ENCODE measurements at regions not wholly inside any gene's neighbourhood (a gene's known extent, or its start where the extent isn't known, plus 50 kb on each side); places are given as distances from the start of the nearest gene placed in this dataset.
"Not testable (repeated sequence)": the region's sequence is repeated elsewhere in the genome, so short reads cannot be mapped to it uniquely, and the experiment has no call there.

DNA sequence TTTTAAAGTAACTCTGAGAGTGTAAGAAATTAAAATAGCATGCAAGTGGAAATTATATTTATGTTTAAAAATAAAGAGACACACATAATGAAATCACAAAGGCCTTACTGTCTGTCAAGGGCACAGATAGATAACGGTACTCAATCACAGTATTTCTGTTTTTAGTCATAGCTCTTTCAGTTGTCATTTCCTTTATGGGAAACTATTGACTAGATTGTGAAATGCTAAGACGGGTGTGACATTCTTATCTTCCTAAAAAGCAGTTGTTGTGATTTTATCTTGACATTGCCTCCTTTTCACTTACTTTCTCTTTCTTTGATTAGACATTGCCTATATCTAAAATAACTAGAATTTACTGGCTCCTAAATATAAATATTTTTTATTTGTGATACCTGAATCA lies 100.1 kb upstream of the PLSCR5 start:
- ATAC-seq (no peak), DNase-seq (no peak)
- POLR2A ChIA-PET = no interaction called here
- no peaks in the 10 kb centered on the region for H3K4me1 Mint-ChIP-seq
- no peaks in the 10 kb centered on the region for H3K36me3 Mint-ChIP-seq (ENCODE audit: low read depth)
- peaks cover 1% of the 10 kb centered on the region for H3K9me3 Mint-ChIP-seq (ENCODE audit: low read depth)
- H3K27me3 Mint-ChIP-seq = no peaks in the 10 kb centered on the region
- intact Hi-C loops (cut with DNase I, micrococcal nuclease) = no loop called here
- CTCF ChIA-PET = no interaction called here
- no peak overlapping the region for H3K4me3 Mint-ChIP-seq
- H3K27ac Mint-ChIP-seq = no peak overlapping the region

GRCh38 chr3:146702237-146702636 lies 97.1 kb upstream of the PLSCR5 start:
- H3K4me3 Mint-ChIP-seq = no peak overlapping the region
- H3K9me3 Mint-ChIP-seq (ENCODE audit: low read depth) = peaks cover 1% of the 10 kb centered on the region
- intact Hi-C loops (cut with DNase I, micrococcal nuclease) = no loop called here
- DNase-seq (no peak), ATAC-seq (no peak)
- no peaks in the 10 kb centered on the region for H3K27me3 Mint-ChIP-seq
- POLR2A ChIA-PET = no interaction called here
- no peak overlapping the region for H3K27ac Mint-ChIP-seq
- no peaks in the 10 kb centered on the region for H3K4me1 Mint-ChIP-seq
- no peaks in the 10 kb centered on the region for H3K36me3 Mint-ChIP-seq (ENCODE audit: low read depth)
- CTCF ChIA-PET = no interaction called here

DNA sequence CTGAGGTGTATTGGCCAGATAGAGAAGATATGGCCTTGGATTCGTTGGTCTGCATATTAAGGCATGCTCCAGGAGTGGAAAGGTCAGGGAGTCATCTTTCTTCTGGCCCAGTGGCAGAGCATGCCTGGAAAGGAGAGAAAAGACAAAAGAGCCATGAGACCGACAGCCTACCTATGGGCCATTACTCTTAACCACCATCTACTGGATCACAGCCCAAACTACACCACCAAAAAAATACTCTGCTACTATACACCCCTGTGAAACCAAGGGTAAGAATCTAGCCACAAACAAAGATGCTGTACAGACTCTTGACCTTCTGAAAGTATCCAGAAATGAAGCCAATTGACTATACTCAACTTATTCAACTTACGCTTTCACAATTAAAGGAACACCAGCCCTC lies 96.1 kb upstream of the PLSCR5 start:
- Mint-ChIP-seq H3K36me3 (ENCODE audit: low read depth) (no peaks in the 10 kb centered on the region), H3K27ac (no peak overlapping the region), H3K9me3 (ENCODE audit: low read depth) (no peaks in the 10 kb centered on the region), H3K27me3 (no peaks in the 10 kb centered on the region), H3K4me3 (no peak overlapping the region), H3K4me1 (no peaks in the 10 kb centered on the region)
- no peak for DNase-seq
- ChIA-PET CTCF (no interaction called here), POLR2A (no interaction called here)
- no peak for ATAC-seq
- intact Hi-C loops (cut with DNase I, micrococcal nuclease) = no loop called here

- H3K4me3 Mint-ChIP-seq; intact Hi-C loops (cut with DNase I, micrococcal nuclease); H3K36me3 Mint-ChIP-seq (ENCODE audit: low read depth); DNase-seq; POLR2A ChIA-PET; ATAC-seq; H3K27ac Mint-ChIP-seq; H3K27me3 Mint-ChIP-seq; H3K9me3 Mint-ChIP-seq (ENCODE audit: low read depth); CTCF ChIA-PET; H3K4me1 Mint-ChIP-seq: not testable (repeated sequence)
These were observed 94.9 kb upstream of the PLSCR5 start for GRCh38 chr3:146700025-146700424.

DNA sequence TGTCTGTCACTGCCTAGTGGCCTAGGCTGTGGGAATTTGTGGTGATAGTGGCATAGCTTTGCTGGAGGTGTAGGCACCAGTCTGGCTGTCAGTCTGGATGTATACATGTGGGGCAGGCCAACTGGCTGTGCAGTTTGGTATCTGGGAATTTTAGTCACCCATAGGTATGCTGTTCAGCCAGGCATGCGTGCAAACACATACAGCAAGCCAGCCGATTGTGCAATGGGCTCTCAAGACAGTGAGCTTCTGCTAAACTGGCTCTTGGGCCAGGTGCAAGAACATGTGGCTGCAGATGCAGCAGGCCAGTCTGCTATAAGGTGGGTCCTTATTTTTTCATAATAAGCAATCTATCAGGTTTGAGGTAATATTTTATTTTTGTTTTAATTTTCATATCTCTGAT lies 87.1 kb upstream of the PLSCR5 start:
- no peak for DNase-seq
- CTCF ChIA-PET = no interaction called here
- no peak overlapping the region for H3K4me3 Mint-ChIP-seq

DNA sequence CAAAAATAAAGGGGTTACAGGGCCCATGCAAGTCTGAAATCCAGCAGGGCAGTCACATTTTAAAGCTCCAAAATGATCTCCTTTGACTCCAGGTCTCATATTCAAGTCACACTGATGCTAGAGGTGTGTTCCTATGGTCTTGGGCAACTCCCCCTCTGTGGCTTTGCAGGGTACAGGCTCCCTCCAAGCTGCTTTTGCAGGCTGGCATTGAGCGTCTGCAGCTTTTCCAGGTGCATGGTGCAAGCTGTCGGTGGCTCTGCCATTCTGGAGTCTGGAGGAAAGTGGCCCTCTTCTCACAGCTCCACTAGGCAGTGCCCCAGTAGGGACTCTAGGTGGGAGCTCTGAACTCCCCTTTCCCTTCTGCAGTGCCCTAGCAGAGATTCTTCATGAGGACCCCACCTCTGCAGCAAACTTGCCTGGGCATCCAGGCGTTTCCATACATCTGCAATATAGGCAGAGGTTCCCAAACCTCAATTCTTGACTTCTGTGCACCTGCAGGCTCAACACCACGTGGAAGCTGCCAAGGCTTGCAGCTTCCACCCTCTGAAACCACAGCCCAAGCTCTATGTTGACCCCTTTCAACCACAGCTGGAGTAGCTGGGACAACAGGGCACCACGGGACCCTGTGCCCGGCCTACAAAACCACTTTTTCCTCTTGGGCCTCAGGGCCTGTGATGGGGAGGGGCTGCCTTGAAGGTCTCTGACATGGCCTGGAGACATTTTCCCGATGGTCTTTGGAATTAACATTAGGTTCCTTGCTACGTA lies 80.1 kb upstream of the PLSCR5 start:
- CTCF ChIA-PET = no interaction called here
- ATAC-seq (no peak), DNase-seq (no peak)
- Mint-ChIP-seq H3K27ac (no peak overlapping the region), H3K27me3 (no peaks in the 10 kb centered on the region), H3K36me3 (ENCODE audit: low read depth) (no peaks in the 10 kb centered on the region), H3K9me3 (ENCODE audit: low read depth) (peaks cover 2% of the 10 kb centered on the region), H3K4me1 (no peaks in the 10 kb centered on the region), H3K4me3 (no peak overlapping the region)
- POLR2A ChIA-PET = no interaction called here
- intact Hi-C loops (cut with DNase I, micrococcal nuclease) = no loop called here

More for the DNA sequence above, 87.1 kb upstream of the PLSCR5 start:
- Mint-ChIP-seq H3K4me1 (no peaks in the 10 kb centered on the region), H3K27me3 (no peaks in the 10 kb centered on the region), H3K9me3 (ENCODE audit: low read depth) (peaks cover 12% of the 10 kb centered on the region), H3K36me3 (ENCODE audit: low read depth) (no peaks in the 10 kb centered on the region), H3K27ac (no peak overlapping the region)
- intact Hi-C loops (cut with DNase I, micrococcal nuclease) = no loop called here
- POLR2A ChIA-PET = no interaction called here
- ATAC-seq = no peak

DNA sequence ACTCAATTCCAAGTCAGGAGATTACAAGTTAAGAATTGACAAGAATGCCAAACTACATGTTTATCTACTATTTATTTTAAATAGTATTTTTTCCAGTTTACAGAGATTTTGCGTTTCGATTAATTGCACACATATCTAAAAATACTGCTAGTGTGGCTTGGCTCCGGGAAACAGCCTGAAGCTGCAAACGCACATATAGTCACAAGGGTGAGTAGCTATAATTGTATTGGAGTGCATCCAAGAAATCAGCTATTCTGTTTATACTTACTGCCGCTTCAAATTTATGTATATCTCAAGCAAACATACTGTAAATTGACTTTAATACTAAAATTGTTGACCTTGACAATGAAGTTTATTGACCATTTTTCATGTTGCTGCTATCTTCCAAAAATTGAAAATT lies 77.0 kb upstream of the PLSCR5 start:
- Mint-ChIP-seq H3K27me3 (no peaks in the 10 kb centered on the region), H3K4me1 (no peaks in the 10 kb centered on the region), H3K36me3 (ENCODE audit: low read depth) (no peaks in the 10 kb centered on the region), H3K27ac (no peak overlapping the region), H3K4me3 (no peak overlapping the region), H3K9me3 (ENCODE audit: low read depth) (no peaks in the 10 kb centered on the region)
- POLR2A ChIA-PET = no interaction called here
- intact Hi-C loops (cut with DNase I, micrococcal nuclease) = no loop called here
- ATAC-seq (no peak), DNase-seq (no peak)
- CTCF ChIA-PET = no interaction called here

DNA sequence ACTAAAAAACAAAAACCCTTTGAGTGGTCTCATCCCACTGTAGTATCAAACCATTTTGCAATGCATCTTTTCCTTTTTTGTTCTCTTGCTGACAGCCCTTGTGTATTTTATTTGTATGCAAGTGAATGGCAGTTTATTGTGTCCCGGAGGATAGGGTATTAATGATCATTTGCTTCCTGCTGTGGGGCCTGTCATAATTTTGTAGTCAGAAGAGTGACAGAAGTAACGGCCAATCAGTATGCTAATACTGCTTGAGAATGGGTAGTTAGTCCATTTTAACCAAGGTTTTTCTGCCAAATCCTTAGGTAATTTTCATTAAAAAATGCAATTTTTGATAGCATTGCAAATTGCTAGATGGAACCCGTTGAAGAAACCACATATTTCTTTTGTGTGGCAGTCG lies 75.5 kb upstream of the PLSCR5 start:
- no peaks in the 10 kb centered on the region for H3K36me3 Mint-ChIP-seq (ENCODE audit: low read depth)
- CTCF ChIA-PET = no interaction called here
- H3K4me1 Mint-ChIP-seq = no peaks in the 10 kb centered on the region
- H3K27ac Mint-ChIP-seq = no peak overlapping the region
- ATAC-seq = no peak
- H3K27me3 Mint-ChIP-seq = no peaks in the 10 kb centered on the region
- no peak for DNase-seq
- no peaks in the 10 kb centered on the region for H3K9me3 Mint-ChIP-seq (ENCODE audit: low read depth)
- no peak overlapping the region for H3K4me3 Mint-ChIP-seq
- POLR2A ChIA-PET = no interaction called here
- intact Hi-C loops (cut with DNase I, micrococcal nuclease) = no loop called here

GRCh38 chr3:146679995-146680394 lies 74.8 kb upstream of the PLSCR5 start:
- Mint-ChIP-seq H3K4me3 (no peak overlapping the region), H3K9me3 (ENCODE audit: low read depth) (no peaks in the 10 kb centered on the region), H3K36me3 (ENCODE audit: low read depth) (no peaks in the 10 kb centered on the region), H3K27me3 (no peaks in the 10 kb centered on the region), H3K4me1 (no peaks in the 10 kb centered on the region), H3K27ac (no peak overlapping the region)
- no peak for ATAC-seq
- ChIA-PET CTCF (no interaction called here), POLR2A (no interaction called here)
- DNase-seq = no peak
- intact Hi-C loops (cut with DNase I, micrococcal nuclease) = no loop called here

DNA sequence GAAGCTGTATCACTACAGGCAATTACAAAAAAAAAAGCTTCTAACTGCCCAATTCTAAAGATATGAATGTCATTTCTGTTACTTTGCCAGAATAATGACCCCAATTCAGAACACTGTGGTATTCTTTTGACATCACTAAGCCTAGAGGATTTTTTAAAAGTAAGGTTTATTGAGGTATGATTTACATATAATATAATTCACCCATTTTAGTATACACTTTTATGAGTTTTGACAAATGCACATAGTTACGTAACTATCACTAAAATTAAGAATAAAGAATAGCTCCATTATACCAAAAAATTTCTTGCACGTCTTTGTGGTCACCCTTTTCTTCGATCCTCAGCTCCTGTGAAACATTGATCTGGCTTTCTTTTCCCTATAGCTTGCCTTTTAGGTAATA lies 74.0 kb upstream of the PLSCR5 start:
- ATAC-seq (no peak), DNase-seq (no peak)
- CTCF ChIA-PET = no interaction called here
- H3K27ac Mint-ChIP-seq = no peak overlapping the region
- H3K36me3 Mint-ChIP-seq (ENCODE audit: low read depth) = no peaks in the 10 kb centered on the region
- no peaks in the 10 kb centered on the region for H3K9me3 Mint-ChIP-seq (ENCODE audit: low read depth)
- H3K4me3 Mint-ChIP-seq = no peak overlapping the region
- H3K27me3 Mint-ChIP-seq = no peaks in the 10 kb centered on the region
- POLR2A ChIA-PET = no interaction called here
- H3K4me1 Mint-ChIP-seq = no peaks in the 10 kb centered on the region
- intact Hi-C loops (cut with DNase I, micrococcal nuclease) = no loop called here

- ATAC-seq (no peak), DNase-seq (no peak)
- intact Hi-C loops (cut with DNase I, micrococcal nuclease) = no loop called here
- Mint-ChIP-seq H3K27ac (no peak overlapping the region), H3K4me3 (no peak overlapping the region), H3K9me3 (ENCODE audit: low read depth) (no peaks in the 10 kb centered on the region), H3K36me3 (ENCODE audit: low read depth) (no peaks in the 10 kb centered on the region), H3K27me3 (no peaks in the 10 kb centered on the region), H3K4me1 (no peaks in the 10 kb centered on the region)
- CTCF ChIA-PET = no interaction called here
- POLR2A ChIA-PET = no interaction called here
These were observed 67.8 kb upstream of the PLSCR5 start for GRCh38 chr3:146672941-146673340.

DNA sequence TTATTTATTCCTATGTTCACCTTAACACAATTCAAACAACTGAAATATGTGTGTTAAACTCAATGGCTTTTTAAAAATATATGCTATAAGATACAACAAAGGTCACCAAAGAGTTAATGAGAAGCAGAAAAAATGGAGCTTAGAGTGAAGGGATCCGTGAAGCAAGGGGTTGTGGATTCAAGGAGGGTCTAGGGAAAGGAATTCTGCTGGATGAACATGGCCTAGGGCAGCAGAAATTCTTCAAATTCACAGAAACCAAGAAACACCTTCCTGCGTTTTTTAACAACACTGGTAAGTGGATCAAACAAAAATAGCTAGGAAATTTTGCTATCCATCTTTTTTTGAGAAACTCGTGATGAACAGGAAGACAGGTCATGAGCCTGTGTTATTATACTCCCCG lies 59.3 kb upstream of the PLSCR5 start:
- CTCF ChIA-PET = interaction anchor here (0.6 kb wide), 1 partner anchor 697 kb away, joined by 4 read pairs; no protein-coding TSS in a partner anchor
- Mint-ChIP-seq H3K4me1 (no peaks in the 10 kb centered on the region), H3K9me3 (ENCODE audit: low read depth) (no peaks in the 10 kb centered on the region), H3K27me3 (peaks cover 2% of the 10 kb centered on the region), H3K36me3 (ENCODE audit: low read depth) (no peaks in the 10 kb centered on the region), H3K27ac (no peak overlapping the region), H3K4me3 (no peak overlapping the region)
- ATAC-seq = no peak
- no peak for DNase-seq
- POLR2A ChIA-PET = no interaction called here
- intact Hi-C loops (cut with DNase I, micrococcal nuclease) = no loop called here

- Mint-ChIP-seq H3K4me3 (no peak overlapping the region), H3K27ac (no peak overlapping the region), H3K36me3 (ENCODE audit: low read depth) (no peaks in the 10 kb centered on the region), H3K27me3 (peaks cover 2% of the 10 kb centered on the region), H3K9me3 (ENCODE audit: low read depth) (peaks cover 2% of the 10 kb centered on the region), H3K4me1 (no peaks in the 10 kb centered on the region)
- DNase-seq (no peak), ATAC-seq (no peak)
- POLR2A ChIA-PET = no interaction called here
- intact Hi-C loops (cut with DNase I, micrococcal nuclease) = no loop called here
- CTCF ChIA-PET = no interaction called here
These were observed 53.7 kb upstream of the PLSCR5 start for GRCh38 chr3:146658841-146659240.
